GM18502 (cell line): ENCODE measurements at regions not wholly inside any gene's neighbourhood (a gene's known extent, or its start where the extent isn't known, plus 50 kb on each side); places are given as distances from the start of the nearest gene placed in this dataset.
"Not testable (repeated sequence)": the region's sequence is repeated elsewhere in the genome, so short reads cannot be mapped to it uniquely, and the experiment has no call there.

ENCODE experiments used
- ATAC-seq: cut with Tn5 transposase; IDR thresholded peaks from one replicate; pipeline ENCODE4 v1.9.1; 2021; ENCODE audit warnings: mild to moderate bottlenecking; ENCODE audit not compliant: unreplicated experiment, poor library complexity

GRCh38 chr12:94817695-94818075, 167.3 kb upstream of the TMCC3 start:
- ATAC-seq, result no peak

- ATAC-seq, result not testable (repeated sequence)
These were observed 166.8 kb upstream of the TMCC3 start for GRCh38 chr12:94817201-94817600.

- ATAC-seq, result not testable (repeated sequence)
These were observed 166.4 kb upstream of the TMCC3 start for GRCh38 chr12:94816746-94817145.

- no peak for ATAC-seq
These were observed 165.6 kb upstream of the TMCC3 start for GRCh38 chr12:94815958-94816357.

GRCh38 chr12:94815450-94815849, 165.1 kb upstream of the TMCC3 start:
- ATAC-seq, result no peak

- ATAC-seq, result no peak
These were observed 163.0 kb upstream of the TMCC3 start for GRCh38 chr12:94813314-94813713.

- ATAC-seq, result peak; percentile 50
These were observed 162.0 kb upstream of the TMCC3 start for GRCh38 chr12:94812345-94812744.

GRCh38 chr12:94811611-94812010, 161.3 kb upstream of the TMCC3 start:
- ATAC-seq, result no peak

- ATAC-seq, result no peak
These were observed 157.6 kb upstream of the TMCC3 start for GRCh38 chr12:94807951-94808350.

- ATAC-seq, result no peak
These were observed 156.3 kb upstream of the TMCC3 start for GRCh38 chr12:94806617-94807016.

- ATAC-seq, result peak; percentile 54
These were observed 155.6 kb upstream of the TMCC3 start for GRCh38 chr12:94805749-94806529.

GRCh38 chr12:94803939-94804338, 153.6 kb upstream of the TMCC3 start:
- ATAC-seq, result no peak

GRCh38 chr12:94802796-94803195, 152.4 kb upstream of the TMCC3 start:
- no peak for ATAC-seq

- ATAC-seq, result no peak
These were observed 151.4 kb upstream of the TMCC3 start for GRCh38 chr12:94801745-94802144.

GRCh38 chr12:94799136-94799535, 148.8 kb upstream of the TMCC3 start:
- no peak for ATAC-seq

- ATAC-seq, result no peak
These were observed 147.8 kb upstream of the TMCC3 start for GRCh38 chr12:94798113-94798512.

GRCh38 chr12:94795520-94795919, 145.2 kb upstream of the TMCC3 start:
- no peak for ATAC-seq

- no peak for ATAC-seq
These were observed 144.7 kb upstream of the TMCC3 start for GRCh38 chr12:94795044-94795443.

GRCh38 chr12:94793191-94793595, 142.8 kb upstream of the TMCC3 start:
- ATAC-seq, result no peak

- no peak for ATAC-seq
These were observed 142.3 kb upstream of the TMCC3 start for GRCh38 chr12:94792693-94793092.

GRCh38 chr12:94791933-94792332, 141.6 kb upstream of the TMCC3 start:
- no peak for ATAC-seq

GRCh38 chr12:94790825-94791224, 140.5 kb upstream of the TMCC3 start:
- ATAC-seq, result no peak
